Left ventricle myocardium superior (tissue), 1 donor: ENCODE measurements at regions not wholly inside any gene's neighbourhood (a gene's known extent, or its start where the extent isn't known, plus 50 kb on each side); places are given as distances from the start of the nearest gene placed in this dataset.
"Not testable (repeated sequence)": the region's sequence is repeated elsewhere in the genome, so short reads cannot be mapped to it uniquely, and the experiment has no call there.

Experiments
- ATAC-seq: fragments of 200-7000 bp; cut with Tn5 transposase; one replicate; pipeline ENCODE4 v1.9.1; 2020; ENCODE audit warnings: mild to moderate bottlenecking, moderate library complexity
- DNase-seq: peaks from one replicate; pipeline ENCODE4 v3.0.0-alpha.2; 2020
- intact Hi-C: fragments of 100-400 bp; cut with micrococcal nuclease; formaldehyde crosslinking; loops from one replicate; pipeline ENCODE4 v1.11.0; 2022
- donor health status: DM: no; HTN: yes; CAD: no; lungs with severe emphysema.

DNA sequence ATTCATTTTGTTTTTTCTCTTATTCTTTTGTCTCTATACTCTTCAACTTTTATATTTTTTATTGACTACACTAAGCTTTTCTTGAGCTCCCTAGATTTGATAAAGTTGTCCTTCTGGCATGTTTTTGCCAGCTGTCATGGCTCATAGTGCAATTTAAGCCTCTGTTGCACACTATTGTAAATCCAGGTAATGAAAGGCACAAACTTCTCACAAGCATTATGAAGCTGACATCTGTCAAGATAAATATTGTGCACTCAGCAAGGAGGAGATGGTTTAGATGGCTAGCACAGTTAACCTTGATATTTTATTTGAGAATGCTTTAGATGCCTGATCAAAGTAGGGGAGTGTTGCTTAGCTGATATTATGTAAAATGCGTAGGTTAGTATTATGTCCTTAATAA, 1280.9 kb downstream of the NSUN3 start:
- no peak for DNase-seq
- intact Hi-C loops, result no loop called here
- no peak for ATAC-seq

DNA sequence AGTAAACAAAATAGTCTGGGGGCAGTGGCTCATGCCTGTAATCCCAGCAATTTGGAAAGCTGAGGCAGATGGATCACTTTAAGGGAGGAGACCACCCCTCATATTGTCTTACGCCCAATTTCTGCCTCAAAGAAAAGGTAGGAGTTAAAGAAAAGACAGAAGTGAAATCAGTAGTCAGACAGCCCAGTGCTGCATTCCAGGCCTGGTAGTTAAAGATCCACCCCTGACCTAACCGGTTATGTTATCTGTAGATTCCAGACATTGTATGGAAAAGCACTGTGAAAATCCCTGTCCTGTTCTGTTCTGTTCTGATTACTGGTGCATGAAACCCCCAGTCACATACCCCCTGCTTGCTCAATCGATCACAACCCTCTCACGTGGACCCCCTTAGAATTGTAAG, 1285.1 kb downstream of the NSUN3 start:
- DNase-seq, intact Hi-C loops, ATAC-seq: not testable (repeated sequence)

DNA sequence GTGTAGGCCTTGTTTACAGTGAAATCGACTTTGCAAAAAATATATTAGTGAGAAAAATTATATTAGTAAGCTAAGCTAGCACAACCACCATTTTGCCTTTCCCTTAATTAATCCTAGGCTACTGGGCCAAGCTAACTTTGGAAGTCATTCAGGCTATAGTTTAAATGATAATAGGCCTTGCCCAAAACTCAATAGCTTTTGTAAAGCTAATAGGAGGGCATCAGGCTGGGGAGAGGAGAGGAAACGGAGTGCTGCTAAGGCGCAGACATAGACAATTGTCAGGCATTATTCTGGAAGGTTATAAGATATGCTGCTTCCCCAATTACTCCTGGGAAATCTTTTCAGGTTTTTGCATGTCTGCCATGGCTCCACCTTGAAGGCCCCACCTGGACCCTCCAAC, 1286.0 kb downstream of the NSUN3 start:
- DNase-seq (no peak), ATAC-seq (no peak)
- intact Hi-C loops, result no loop called here

DNA sequence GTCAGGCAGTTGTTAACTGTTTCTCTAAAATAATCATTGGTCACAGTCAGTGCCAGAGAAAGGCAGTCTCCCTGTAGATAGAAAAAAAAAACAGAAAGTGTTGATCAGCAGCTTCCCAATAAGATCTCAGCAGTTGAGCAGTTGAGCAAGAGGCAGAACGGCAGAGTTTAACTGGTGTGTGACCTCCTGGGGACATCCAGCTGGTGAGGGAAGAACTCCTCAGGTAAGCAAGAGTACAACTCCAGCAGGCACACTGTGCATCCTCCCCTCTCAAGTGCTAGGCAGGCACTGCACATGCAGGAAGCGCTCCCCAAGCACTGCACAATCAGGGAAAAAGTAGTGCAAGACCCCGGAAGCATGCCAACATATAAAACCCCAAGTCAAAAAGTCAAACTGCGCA, 1287.2 kb downstream of the NSUN3 start:
- intact Hi-C loops, result no loop called here

DNA sequence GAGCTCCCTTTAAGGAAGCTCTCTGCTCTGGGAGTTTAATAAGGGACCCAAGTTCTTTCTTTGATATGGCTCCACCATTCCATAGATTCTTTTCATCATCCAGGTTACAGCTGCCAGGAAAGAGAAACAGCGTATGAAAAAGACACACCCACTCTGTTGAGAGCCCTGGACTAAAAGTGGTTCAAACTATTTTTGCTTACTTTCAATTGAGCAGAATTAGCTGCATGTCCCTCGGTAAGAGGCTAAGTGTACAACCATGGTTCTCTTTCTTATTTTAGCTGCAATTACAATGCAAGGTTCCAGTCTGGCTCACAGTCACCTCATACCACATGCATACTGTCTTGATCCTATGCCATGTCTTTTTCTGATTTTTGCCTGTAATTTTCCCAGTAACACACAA, 1288.3 kb downstream of the NSUN3 start:
- intact Hi-C loops, result no loop called here
- no peak for DNase-seq
- peak; percentile 50 for ATAC-seq

More for the DNA sequence above, 1287.2 kb downstream of the NSUN3 start:
- no peak for ATAC-seq
- no peak for DNase-seq

DNA sequence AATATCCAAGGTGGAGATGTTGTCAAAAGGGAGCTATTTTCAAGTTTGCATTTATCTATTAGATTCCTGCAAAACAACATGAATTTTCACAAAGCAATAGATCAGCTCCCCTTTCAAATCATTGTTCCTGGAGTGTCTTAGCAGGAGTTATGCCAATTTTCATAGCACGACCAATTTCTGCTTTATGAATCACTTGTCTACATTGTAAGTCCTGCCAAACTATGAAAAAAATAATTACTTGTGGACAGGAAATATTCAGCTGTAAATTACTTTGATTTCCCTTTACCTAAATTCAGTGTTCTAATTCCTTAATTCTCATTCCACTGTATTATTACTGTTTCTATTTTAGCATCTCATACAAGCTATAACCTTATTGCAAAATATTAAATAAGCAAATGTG, 1289.6 kb downstream of the NSUN3 start:
- intact Hi-C loops, result no loop called here
- DNase-seq (no peak), ATAC-seq (no peak)

DNA sequence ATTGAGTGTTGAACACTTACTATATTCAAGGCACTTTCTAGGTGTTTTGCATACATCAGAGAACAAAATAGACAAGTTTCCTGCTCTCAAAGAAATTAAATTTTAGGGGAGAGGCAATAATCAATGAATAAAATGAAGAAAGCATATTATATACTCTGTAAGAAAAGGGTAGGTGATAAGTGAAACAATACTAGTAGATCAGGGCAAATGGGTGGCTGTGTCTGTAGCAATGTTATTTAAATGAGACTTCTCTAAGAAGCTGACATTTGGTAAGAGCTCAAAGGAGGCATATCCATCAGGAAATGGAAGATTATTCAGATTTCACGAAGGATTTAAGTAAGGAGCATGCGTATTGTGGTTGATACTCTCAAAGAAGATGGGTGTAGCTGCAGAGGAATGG, 1291.6 kb downstream of the NSUN3 start:
- DNase-seq, result no peak
- no peak for ATAC-seq
- intact Hi-C loops, result no loop called here

DNA sequence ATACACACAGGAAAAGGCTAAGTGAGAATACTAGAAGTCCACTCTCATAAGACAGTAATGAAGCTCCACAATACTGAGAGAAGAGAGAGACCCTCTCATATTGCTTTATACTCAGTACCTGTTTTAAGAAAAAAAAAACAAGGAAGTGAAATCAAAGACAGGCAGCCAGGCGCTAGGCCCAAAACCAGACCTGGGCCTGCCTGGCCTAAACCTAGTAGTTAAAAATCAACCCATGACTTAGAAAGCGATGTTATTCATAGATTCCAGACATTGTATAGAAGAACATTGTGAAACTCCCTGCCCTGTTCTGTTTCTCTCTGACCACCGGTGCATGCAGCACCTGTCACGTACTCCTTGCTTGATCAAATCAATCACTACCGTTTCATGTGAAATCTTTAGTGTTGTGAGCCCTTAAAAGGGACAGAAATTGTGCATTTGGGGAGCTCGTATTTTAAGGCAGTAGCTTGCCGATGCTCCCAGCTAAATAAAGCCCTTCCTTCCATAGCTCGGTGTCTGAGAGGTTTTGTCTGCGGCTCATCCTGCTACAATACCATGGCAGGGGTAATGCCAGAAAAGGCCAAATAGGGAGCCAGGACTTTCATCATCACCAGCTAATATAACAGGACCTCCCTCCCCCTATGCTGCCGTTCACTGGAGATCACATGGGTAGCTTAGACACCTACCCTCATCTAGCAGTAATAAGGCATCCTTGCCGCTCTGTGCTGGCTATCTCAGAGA, 1294.1 kb downstream of the NSUN3 start:
- DNase-seq (no peak), ATAC-seq (no peak)
- intact Hi-C loops, result no loop called here

DNA sequence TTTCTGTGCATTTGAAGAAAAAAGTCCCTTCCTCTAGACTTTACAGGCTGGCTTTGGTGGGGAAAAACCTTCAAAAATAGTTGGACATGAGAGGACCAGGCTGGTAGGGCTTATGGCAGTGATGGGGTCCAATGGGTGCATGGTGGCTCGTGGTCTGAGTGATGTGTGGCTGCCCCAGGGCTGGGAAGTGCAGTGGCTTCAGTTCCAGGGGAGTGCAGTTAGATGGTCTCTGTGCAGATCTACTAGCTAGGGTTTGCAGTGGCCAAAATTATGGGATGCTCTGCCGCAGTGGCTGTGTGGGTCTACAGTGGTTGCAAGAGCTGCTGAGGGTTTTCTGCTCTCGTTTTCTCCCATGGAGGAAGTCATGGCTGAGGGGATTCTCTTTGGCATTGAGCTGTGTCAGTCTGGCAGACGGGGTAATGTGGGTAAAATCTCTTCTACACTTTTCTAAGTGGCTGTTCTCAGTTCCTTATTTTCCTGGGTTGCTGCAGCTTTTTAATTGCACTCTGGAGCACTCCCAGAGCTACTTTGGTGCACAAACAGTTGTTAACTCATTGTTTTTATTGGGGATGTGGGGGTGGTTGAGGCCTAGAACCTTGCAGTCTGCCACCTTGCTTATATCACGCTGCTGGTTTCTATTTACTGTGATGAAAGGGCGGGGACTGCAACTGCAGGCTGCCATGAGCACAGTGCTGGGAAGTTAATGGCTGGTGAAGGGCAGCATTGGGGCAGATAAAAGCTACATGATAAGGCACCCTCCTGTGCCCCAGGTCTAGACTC, 1324.6 kb downstream of the NSUN3 start:
- intact Hi-C loops, result no loop called here
- no peak for DNase-seq
- no peak for ATAC-seq

DNA sequence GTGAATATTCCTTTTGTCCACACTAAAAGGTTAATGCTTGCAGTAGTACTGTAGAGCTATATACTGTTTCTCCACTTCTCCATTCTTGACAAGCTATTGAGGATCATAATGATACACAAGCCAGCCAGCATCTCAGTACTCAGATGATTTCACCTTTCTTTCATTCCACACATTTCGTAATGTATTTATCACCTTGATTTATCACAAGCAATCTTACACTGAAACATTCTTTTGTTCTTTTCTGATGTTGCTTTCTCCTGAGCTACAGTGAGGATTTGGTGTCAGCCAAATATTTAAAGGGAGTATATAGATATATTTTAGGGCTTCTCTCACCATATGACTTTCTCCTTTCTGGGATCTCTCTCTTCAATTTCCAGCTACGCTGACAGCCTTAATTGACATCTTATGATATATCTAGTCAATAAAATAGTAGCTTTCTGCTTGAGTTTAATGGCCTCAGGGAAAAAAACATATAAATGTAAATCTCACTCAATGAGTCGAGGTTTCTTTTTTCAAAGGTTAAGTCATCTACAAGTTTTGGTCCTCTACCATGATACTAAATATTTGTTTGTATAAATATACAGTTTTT, 1327.0 kb downstream of the NSUN3 start:
- intact Hi-C loops, result no loop called here
- no peak for ATAC-seq
- no peak for DNase-seq

DNA sequence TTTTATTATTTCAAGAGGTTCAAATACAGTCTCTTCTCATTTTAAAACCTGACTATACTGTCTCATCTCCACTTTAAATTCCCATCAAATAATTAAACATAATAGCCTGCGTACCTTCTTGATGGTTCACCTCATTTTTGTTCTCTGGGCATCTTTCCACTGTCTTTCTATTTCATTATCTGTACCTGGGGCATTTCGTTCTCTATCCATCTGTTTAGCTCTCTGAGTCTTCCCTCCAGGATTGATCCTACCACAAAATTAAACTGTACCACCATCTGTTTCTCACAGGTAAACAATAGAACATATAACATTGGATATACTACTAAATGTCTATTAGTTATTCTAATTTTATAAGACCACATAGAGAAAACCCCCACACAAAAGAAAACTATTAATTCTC, 1331.4 kb downstream of the NSUN3 start:
- ATAC-seq (no peak), DNase-seq (no peak)
- intact Hi-C loops, result no loop called here

DNA sequence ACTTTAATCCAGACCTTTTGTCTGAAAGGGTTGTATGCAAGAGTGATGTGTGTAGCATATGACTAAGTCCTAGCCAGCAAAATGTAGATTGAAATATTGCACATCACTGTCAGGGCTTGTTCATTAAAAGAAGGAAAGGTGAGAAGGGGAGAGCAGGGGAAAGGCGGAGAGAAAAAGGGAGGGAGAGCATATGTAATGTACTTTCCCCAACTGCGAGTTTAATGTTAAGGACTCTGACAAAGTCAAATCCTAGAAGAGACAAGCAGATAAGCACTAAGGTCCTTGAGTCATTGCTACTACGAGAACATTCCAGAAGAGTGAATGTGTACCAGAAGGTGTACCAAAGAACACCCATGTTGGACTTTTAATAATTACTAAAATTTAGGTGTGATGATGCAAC, 1336.7 kb downstream of the NSUN3 start:
- DNase-seq (no peak), ATAC-seq (no peak)
- intact Hi-C loops, result no loop called here

DNA sequence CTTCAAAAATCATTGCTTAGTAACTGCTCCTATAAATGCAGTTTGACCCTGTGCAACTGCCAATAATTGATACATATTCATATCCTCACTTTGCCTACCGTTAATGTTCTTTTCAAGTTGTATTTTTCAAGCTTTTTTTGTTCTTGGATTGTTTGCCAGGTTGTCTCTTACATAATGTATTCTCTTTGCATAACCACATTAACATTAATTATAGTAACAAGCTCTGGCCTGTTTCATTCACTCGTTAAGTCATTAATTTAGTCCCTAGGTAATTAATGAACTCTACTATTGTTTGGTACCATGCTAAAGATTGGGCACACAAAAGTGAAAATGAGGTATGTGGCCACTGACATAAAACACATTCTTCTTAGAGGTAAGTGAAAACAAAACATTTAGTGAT, 1338.8 kb downstream of the NSUN3 start:
- DNase-seq (no peak), ATAC-seq (no peak)
- intact Hi-C loops, result no loop called here

DNA sequence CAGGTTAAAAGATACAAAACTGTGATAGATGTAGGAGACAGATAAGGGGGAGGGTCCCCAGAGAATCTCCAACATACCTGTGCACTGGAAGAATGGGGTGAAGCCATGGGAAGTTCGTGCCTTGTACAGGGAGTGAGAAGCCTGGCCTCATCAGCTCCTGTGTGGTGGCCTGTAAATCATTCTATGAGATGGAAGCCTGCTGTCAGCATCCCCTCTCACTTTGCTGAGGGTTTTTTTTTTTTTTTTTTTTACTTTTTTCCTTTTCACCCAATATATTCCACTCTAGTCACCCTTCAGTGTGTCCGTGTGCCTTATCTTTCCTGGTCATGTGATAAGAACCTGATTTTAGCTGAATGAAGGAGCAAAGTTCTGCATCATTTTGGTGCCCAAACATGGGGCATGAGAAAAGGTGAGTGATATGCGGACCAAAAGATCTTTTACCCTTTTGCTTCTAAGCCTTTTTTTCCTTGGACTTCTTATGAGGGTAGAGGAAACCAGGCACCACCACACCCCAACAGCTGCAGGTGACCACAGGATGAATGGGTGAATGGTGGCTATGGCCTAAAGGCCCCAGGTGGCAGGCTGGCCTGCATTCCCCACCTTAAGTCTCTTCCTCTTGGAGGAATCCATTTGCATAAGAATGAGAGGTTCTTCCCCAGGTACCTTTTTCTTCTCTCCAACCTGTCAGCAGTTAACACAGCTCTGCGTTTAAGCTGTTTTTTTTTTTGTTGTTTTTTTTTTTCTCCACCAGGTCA, 1345.0 kb downstream of the NSUN3 start:
- intact Hi-C loops, result no loop called here
- ATAC-seq (no peak), DNase-seq (no peak)

DNA sequence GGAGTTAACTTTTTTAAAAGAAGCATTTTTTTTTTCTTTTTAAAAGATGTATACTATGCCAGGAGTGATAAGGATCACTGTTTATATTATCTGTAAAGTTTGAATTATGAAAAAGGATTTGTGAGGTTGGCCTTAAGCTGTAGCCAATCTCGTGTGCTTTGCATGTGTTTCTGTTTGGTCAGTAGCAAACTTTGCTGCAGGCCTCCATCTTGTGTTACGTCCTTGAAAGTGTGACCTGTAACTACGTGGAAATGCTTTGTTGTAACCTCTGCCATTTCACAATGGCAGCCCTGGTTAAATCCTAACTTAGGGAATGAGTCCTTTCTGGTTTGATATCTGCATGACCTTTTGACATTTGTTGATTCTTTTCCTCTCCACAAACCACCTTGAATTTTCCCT, 1345.6 kb downstream of the NSUN3 start:
- ATAC-seq (no peak), DNase-seq (no peak)
- intact Hi-C loops, result no loop called here

DNA sequence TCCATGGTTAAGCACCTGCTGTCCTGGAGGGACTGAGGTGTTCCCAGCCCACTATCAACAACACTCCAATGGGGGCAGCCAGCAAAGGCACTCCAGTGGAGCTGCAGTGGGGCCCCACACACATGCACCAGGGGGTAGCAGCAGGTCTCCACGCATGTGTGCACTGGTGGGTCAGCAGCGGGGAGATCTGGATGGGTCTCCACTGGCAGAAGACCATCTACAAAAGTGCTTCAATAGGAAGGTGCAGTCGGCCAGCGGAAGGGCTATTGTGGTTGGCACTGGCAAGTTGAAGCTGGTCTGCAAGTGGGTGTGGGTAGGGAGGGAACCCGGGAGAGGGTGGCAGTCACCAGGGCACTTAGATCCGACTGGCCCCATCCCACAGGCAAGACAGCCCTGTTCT, 1355.4 kb downstream of the NSUN3 start:
- DNase-seq, result no peak
- intact Hi-C loops, result no loop called here
- ATAC-seq, result no peak

DNA sequence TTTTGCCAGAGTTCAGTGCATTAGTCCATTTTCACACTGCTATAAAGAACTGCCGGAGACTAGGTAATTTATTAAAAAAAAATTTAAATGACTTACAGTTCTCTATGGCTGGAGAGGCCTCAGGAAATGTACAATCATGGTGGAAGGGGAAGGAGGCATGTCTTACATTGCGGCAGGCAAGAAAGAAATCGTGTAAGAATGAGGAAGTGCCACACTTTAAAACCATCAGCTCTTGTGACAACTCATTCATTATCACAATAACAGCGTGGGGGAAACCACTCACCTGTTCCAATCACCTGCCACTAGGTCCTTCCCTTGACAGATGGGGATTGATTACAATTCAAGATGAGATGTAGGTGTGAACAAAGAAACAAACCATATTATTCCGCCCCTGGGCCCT, 1361.4 kb downstream of the NSUN3 start:
- no peak for ATAC-seq
- DNase-seq, result no peak
- intact Hi-C loops, result no loop called here

DNA sequence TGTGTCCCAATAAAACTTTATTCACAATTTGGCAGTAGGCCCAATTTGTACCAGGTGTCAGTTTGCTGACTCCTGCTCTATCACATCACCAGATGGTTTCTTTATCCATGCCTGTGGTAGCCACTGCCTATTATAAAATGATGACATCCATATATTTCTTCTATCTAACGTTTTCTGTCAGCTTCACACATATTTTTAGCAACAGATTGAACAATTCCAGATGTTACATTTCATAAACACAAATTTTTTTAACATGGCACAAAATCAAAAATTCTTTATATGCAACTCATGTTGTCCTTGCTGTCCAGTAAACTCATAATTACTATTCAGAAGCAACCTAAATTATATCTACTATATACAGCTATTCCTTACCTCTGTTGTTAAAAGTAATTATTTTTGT, 1371.6 kb downstream of the NSUN3 start:
- ATAC-seq, result no peak
- intact Hi-C loops, result no loop called here
- no peak for DNase-seq

DNA sequence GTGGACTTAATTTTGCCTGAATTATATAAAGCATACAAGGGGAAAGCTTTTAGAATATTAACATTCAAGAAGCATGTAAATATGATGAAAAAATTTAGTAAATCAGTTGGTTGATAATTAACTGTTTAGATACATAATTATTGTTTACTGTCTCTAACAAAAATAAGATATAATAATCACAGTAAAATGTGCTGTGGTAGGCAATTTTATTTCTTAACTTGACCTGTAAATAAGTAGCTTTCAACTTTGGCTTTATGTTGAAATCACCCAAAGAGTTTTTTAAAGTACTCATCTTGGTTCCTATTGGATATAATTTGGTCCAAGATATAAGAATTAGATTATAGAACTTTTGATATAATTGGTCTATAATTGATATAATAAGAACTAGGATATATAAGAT, 1374.5 kb downstream of the NSUN3 start:
- intact Hi-C loops, result no loop called here

DNA sequence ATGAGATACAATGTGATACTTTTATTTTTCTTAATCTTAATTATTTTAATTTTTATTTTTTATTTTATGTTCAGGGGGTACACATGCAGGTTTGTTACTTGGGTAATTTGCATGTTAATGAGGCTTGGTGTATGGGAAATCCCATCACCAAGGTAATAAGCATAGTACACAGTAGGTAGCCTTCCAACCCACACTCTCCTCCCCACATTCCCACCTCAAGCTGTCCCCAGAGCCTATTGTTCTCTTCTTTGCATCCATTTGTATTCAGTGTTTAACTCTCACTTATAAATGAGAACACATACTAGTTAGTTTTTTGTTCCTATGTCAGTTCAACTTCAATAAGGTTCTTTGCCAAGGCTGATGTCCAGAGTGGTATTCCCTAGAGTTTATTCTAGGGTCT, 1375.4 kb downstream of the NSUN3 start:
- intact Hi-C loops, result no loop called here
- DNase-seq, result no peak
- no peak for ATAC-seq

More for the DNA sequence above, 1374.5 kb downstream of the NSUN3 start:
- DNase-seq (no peak), ATAC-seq (no peak)
